AG20443 (cell line): ENCODE measurements at regions not wholly inside any gene's neighbourhood (a gene's known extent, or its start where the extent isn't known, plus 50 kb on each side); places are given as distances from the start of the nearest gene placed in this dataset.
"Not testable (repeated sequence)": the region's sequence is repeated elsewhere in the genome, so short reads cannot be mapped to it uniquely, and the experiment has no call there.

ENCODE experiments used
- DNase-seq: peaks from one replicate; pipeline ENCODE4 v3.0.0; 2012; ENCODE audit warnings: low spot score, mixed read lengths

DNA sequence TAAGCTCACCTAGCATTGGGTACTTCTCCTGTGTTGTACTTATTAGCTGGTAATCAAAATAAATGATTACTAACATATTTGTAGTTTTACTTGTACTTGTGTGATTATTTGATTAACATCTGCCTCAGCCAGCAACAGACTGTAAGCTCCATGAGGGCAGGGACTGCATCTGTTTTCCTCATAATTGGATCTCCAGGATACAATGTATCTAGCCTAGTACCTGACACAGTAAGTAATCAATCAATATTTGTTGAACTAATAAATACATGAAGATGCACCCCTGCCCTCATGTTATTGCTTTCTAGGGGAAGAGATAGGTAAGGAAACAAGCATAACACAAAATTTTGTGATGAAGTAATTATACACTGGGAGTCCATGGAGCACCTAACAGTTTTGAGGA is 101.5 kb downstream of the TENT5C start:
- DNase-seq, result no peak

DNA sequence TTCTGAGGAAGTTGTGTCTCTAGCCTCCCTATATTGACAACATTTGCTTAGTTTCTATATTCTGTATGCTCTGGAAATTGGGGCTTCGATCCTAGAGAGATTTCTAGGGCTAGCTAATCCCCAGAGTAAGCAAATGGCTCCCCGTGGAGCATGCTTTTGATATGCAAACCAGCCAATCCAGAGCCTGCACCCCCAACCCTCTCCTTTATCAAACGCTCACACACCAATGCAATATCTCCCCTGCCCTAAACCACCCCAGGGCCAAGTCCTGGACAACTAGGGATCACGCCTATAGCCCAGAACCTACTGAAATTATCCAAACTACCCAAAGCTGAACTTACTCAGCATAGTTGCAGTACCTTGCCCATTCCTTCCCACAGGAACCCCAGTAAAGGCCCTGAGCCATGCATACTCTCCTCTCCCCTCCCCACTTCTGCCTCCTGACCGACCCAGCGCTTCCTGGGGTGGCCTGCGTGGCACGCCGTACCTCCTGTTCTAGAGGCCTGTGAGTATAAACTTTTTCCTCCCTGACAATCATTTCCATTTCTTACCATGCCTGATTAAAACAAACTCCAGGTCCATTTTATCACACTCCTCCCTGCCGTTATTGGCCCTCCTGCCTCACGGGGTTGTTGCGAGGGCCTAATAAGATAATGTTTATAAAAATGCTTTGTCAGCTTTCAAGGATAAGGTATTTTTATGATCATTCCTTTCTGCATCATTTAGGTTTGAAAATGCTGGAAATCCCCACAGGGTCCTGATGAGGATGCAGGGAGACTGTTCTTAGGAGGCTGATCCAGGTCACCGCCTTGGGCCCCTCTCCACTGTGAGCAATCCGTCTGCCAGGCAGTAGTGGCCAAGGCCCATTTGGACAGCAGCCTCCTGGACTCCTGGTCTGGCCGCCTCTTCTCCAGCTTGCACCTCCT is 102.7 kb downstream of the TENT5C start:
- DNase-seq, result no peak

DNA sequence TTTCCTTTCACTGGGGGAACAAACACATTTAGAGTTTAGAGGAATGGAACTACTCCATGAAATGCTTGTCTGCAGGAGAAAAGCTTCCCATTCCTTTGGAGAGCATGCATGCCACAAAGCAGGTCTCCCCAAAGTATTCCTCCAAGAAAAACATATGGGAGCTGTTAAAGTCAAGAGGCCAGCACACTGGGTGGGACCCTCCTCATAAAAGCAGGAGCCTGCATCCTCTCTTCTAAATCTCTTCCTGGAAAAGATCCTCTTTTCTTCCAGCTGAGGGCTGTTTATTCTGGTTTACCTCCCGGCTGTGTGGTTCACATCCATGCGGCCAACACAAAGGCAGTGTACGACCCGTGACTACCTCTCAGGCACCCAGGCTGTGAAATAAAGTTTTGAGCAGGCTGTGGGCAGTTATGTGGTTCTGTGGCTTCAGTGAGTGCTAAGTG is 103.4 kb downstream of the TENT5C start:
- no peak for DNase-seq

DNA sequence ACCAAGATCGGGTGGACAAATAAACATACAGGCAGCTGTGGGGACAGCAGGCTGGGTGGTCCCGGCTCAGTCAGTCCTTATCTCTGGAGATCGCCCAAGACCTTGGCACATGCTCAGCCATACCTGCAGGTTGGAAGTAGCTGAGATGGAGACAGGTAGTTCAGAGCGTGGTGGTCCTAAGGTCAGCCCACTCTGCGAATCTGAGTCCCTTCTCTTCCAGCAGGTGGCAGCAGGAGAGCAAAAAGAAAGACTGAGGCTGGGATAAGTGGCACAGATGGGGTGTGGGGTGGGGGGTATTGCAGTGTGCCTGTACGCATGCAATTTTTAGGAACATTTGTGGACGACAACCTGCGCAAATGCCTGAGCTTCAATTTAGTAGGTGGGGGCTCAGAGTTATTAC is 104.9 kb downstream of the TENT5C start:
- DNase-seq, result no peak

GRCh38 chr1:117712621-117713020 is 106.8 kb downstream of the TENT5C start:
- no peak for DNase-seq

GRCh38 chr1:117714546-117714945 is 108.7 kb downstream of the TENT5C start:
- no peak for DNase-seq

- DNase-seq, result not testable (repeated sequence)
Observed at GRCh38 chr1:117716030-117716429, 110.2 kb downstream of the TENT5C start.

- DNase-seq, result not testable (repeated sequence)
Observed at GRCh38 chr1:117717980-117718379, 112.1 kb downstream of the TENT5C start.

- not testable (repeated sequence) for DNase-seq
Observed at GRCh38 chr1:117718596-117718995, 112.7 kb downstream of the TENT5C start.

DNA sequence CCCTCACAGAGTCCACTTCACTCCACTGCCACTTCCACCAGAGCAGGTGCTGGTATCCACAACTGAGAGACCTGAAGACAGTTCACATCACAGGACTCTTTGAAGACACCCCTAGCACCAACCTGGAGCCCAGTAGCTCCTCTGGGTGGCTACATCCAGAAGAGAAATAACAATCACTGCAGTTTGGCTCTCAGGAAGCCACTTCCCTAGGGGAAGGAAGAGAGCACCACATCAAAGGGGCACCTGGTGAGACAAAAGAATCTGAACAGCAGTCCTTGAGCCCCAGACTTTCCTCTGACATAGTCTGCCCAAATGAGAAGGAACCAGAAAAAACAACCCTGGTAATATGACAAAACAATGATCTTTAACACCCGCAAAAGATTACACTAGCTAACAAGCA is 113.2 kb downstream of the TENT5C start:
- no peak for DNase-seq

DNA sequence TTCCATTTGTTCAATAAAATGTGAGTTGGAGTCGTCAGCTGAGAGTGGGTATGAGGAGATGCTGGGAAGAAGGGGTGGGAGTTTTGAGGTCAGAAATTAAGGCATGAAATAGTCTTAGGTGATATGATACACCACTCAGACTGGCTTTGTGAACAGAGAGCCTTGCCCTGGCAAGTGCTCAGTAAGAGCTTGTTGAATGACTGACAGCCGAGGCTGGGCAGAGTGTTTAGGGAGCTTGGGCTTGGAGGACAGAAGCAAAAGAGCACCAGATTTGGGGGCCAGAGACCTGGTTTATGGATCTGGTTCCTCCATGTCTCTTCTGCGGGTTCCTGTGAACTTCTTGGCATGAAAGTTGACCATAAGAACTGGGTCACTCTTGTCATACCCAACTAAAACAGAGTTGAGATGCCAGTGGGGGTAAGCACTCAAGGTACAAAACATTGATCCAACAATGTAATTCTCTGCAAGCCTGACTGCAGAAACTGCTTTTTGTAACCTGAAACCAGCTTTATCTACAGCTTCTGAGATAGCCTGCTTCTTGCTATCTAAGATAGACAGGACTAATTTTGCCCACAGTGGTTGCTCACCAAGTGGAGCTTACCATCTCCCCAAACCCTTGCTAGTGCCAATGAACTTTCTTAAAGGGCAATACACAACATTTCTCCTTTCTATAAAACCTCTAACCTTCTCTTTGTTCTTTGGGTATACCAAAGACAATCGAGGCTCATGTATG is 126.4 kb downstream of the TENT5C start:
- no peak for DNase-seq

DNA sequence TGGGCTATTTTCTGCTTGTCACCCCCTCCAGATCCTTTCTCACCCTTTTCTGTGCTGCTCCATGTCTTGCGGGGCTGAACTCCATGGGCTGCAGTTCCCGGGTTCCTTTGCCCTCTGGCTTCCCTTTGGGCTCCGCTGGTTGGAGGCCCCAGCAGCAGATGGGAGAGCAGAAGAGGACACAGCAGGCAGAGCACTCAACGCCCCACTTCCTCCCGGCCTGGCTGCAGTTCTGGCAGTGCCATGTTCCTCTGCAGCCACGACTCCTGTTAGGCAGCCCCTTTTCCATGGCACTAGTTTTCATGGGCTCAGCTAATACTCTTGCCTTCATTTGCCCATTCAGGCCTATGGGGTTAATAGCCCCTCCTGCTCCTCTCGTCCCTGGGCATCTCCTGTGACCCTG is 127.1 kb downstream of the TENT5C start:
- DNase-seq, result no peak

DNA sequence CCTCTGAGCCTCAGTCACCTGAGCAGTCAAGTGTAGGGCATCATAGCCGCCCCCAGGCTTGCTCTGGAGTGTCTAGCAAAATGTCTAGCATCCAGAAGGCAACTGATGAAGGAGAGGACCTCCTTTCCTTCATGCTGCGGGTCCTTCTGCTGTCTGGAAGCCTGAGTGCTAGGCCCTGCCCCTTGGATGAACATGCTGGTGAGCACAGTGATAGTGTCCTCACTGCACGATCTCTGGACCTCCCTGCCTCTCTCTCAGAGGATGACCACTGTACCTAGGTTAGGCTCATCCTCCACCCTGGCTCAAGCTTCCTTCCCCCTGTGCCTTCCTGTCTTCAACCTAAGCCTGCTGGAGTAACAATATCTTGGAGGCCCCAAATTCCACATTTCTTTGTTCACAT is 128.6 kb downstream of the TENT5C start:
- no peak for DNase-seq

DNA sequence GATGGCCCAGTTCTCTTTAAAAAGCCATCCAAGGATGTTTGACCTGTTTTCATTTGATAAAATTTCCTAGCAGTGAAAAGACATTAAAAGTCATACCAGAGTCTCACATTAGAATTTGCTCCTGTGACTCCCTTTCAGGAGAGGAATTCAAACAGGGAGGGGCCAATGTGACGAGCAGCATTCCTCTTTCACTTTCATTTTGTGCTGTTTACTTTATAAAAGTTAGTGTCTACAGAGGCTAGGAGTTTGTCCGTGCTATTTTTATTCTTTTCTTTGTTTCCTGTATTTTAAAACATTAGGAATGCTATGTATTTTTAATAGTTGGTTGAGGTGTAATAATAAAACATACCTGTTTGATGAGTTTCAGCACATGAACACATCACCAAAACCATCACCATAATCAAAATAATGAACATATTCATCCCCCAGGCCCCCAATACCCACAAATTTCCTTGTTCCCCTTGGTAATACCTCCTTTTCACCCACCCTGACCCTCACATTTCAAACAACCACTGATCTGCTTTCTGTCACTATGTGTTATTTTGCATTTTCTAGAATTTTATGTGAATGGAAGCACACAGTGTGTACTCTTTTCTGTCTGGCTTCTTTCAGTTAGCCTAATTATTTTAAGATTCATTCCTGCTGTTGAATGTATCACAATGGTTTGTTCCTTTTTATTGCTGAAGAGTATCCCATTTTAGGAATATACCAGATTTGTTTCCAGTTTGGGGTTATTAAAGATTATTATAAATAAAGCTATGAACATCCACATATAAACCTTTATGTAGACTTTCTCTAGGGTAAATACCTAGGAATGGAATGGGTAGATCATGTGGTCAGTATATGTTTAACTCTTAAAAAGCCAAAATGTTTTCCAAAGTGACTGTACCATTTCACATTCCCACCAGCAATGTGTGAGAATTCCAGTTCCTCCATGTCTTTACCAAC is 129.5 kb downstream of the TENT5C start:
- DNase-seq, result peak; percentile 73

DNA sequence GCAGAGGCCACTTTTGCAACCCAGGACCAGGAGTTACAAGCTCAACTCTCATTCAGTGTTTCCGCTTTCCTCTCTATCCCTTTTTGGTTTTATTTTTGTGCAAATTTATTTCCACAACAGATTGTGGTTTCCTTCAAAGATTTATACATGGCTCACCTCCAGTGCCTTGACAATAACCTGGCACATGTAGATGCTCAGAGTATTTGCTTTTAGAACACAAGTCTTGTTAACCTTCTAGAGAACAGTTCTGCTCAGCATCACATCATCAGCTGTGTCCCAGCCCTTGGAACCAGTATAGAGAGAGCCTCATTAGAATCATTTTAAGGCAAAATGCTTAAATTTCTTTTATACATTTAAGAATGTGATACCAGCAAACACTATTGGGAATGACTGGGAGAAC is 133.7 kb downstream of the TENT5C start:
- no peak for DNase-seq

GRCh38 chr1:117740496-117740895 is 134.6 kb downstream of the TENT5C start:
- DNase-seq, result no peak

- DNase-seq, result not testable (repeated sequence)
Observed at GRCh38 chr1:117746565-117746964, 140.7 kb downstream of the TENT5C start.

DNA sequence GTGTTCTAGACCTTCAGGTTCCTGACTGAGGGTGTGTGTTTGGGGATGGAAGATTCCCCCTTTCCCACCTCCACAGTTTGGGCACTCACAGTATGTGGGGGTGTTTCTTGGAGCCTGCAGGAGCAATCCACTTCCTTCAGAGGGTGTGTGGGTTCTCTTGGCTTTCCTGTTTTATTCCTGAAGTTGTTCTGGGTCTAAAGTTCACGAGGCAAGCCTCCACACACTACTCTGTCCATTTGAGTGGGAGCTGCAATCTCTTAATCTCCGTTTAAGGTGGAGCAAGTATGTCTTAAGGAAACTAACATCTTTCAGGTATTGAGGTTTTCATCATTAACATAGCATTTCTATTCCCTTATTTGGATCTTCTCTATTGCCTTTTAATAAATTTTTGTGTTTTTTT is 141.8 kb downstream of the TENT5C start:
- DNase-seq, result no peak

- no peak for DNase-seq
Observed at GRCh38 chr1:117751321-117751720, 145.5 kb downstream of the TENT5C start.

DNA sequence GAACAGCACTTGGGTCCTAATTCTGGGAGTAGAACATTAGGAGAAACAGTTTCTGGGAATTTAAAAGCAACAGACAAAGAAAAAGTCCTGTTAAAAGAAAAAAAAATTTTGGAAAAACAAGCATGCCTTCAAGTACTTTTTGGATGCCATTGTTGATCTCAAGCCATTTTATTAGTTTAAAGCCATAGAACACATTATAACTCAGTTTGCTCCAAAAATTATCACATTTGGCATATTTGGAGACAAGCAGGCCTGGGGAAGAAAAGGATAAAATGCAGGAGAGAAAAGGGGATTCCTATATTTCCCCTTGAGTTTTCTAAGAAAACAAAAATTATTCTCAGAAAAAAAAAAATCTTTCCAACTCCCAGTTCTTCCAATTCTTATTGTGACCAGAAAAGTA is 146.8 kb downstream of the TENT5C start:
- no peak for DNase-seq

DNA sequence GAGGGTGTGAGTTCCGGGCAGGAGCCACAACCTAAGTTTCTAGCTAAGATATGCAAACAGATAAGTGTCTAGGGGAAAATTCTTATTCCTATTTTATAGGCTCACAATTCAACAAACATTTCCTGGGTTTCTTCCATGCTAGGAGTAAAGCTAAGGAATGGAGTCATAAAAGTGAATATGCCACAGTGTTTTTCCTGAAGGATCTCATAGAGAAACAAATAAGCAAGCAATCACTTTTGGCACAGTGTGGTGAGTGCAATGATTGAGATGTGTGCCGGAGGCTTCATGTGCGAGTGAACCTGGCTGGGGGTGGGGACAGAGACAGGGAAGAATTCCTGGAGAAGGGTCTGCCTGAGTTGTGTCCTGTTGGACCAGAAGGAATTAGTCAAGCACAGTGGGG is 147.4 kb downstream of the TENT5C start:
- DNase-seq, result no peak

- DNase-seq, result no peak
Observed at GRCh38 chr1:117753652-117754051, 147.8 kb downstream of the TENT5C start.
